GM18868 (cell line): ENCODE measurements at regions not wholly inside any gene's neighbourhood (a gene's known extent, or its start where the extent isn't known, plus 50 kb on each side); places are given as distances from the start of the nearest gene placed in this dataset.
"Not testable (repeated sequence)": the region's sequence is repeated elsewhere in the genome, so short reads cannot be mapped to it uniquely, and the experiment has no call there.

Experiments used
- ATAC-seq: cut with Tn5 transposase; IDR thresholded peaks from one replicate; pipeline ENCODE4 v1.9.1; 2021; ENCODE audit warnings: mild to moderate bottlenecking, moderate library complexity; ENCODE audit not compliant: unreplicated experiment

- ATAC-seq, result peak; percentile 98
Observed at GRCh38 chr2:8229546-8229986, 452.3 kb upstream of the ID2 start.

- ATAC-seq, result no peak
Observed at GRCh38 chr2:8230466-8230865, 451.4 kb upstream of the ID2 start.

- ATAC-seq, result no peak
Observed at GRCh38 chr2:8231902-8232301, 450.0 kb upstream of the ID2 start.

DNA sequence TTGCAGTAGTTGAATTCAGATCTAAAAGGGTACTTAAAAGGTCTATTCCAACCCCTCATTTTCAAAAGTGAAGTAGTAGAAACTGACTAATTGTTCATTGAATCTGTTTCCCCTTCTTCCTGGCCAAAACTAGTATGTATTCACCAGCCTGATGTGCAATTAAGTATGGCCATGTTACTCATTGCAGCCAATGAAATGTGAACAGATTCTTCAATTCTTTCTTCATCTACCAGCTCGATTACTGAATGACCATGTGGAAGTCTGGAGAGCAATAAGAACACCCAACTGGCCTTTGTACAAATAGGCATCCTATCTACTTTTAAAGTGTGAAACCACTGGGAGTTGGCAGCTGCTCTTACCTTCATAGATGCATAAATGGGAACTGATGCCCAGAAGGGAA lies 449.0 kb upstream of the ID2 start:
- ATAC-seq, result no peak

GRCh38 chr2:8234253-8234652 lies 447.6 kb upstream of the ID2 start:
- no peak for ATAC-seq

GRCh38 chr2:8234757-8235374 lies 447.0 kb upstream of the ID2 start:
- peak; percentile 88 for ATAC-seq

DNA sequence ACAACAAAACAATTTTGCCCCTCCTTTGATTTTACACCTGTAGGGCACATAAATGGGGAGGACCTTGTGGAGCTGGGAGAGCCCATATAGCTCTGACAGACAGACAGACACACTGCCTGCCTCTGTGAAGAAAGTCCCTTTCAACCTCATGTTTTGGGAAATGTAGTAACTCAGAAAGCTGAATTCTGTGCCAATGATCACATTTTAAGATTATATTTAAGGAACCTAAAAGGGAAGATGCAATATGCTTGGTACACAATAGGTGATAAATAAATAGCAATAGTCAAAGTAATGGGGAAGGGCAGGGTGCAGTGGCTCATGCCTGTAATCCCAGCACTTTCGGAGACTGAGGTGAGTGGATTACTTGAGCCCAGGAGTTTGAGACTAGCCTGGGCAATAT lies 446.4 kb upstream of the ID2 start:
- ATAC-seq, result no peak

DNA sequence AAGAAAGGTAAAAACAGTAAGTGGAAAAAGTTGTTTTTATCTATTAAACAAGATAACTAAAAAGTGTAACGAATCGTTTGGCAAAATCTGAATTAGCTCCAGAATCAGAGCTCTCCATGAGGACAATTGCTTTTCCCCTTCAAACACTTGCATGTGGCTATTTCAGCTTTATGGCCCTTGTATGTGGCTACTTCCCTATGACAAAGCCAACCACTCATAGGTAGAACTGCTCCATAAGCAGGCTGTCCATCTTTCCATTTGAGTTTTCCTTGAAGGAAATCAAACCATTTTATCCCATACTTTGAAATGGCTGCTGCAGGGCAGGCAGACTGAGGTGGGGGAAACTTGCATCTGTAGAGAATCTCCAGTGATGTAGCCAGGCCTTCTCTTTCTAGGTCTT lies 445.5 kb upstream of the ID2 start:
- no peak for ATAC-seq

GRCh38 chr2:8238521-8239230 lies 443.2 kb upstream of the ID2 start:
- no peak for ATAC-seq

GRCh38 chr2:8239531-8240088 lies 442.2 kb upstream of the ID2 start:
- peak; percentile 36 for ATAC-seq

GRCh38 chr2:8241317-8241716 lies 440.5 kb upstream of the ID2 start:
- no peak for ATAC-seq

DNA sequence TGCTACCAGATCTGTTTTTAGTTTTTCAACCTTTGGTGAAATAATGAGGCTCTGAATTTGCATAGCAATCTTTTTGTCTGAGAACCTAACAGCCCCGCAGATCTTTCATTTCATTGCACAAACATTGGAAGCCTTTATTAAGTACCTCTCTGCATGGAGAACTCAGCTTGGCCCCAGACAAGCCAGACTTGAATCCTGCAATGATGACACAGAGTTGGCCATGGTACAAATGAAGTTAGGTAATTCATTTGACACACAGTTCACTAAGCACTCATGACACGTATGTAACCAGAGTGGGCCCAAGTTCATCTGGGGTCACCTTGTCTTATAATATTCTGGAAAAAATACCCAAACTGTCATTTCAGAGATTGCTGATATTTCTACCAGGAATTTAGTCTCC lies 439.1 kb upstream of the ID2 start:
- ATAC-seq, result no peak

DNA sequence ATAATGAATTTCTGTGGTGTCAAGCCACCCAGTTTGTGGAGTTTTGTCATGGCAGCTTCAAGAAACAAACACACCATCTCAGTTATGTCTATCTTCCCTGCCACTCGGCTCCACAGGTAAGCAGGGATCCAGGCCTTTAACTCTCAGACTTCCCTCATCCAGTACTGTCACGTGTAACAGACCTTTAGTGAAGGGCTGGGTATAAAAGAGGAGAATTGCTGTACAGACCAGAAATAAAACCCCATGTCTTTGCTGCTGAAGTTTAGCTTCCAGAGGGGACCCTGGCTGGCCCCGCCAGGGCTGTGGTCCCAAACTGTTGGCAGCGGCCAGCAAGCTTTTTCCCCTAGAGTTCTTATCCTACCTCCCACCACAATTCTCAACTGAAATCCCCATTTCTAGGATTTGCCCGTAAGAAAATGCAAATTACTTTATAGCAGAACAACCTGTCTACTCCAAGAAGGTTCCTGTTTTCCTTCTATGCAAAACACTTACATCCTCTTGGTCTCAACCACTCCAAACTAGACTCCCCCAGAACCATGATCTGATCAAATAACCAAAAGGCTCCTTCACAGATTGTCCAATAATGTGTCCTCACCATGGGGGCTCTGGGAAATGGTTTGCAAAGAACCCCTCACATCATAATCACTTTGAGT lies 438.0 kb upstream of the ID2 start:
- ATAC-seq, result no peak

DNA sequence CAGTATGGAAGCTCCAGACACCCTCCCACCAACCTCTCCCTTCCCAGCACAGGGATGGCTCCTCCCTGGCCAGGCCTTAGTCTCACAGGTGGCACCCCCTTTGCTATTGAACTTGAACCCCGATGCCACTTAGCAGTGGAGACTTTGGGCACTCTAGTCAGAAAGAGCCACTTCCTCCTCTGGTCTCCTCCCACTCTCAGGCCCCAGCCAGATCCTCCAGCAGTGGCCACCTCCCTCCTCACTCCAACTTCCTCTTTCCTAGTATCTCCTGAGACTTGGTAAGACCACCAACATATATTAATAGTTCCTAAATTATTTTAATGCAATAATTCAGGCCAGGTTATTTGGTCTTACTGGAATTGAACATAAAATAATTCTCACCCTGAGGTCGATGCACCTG lies 437.2 kb upstream of the ID2 start:
- no peak for ATAC-seq

DNA sequence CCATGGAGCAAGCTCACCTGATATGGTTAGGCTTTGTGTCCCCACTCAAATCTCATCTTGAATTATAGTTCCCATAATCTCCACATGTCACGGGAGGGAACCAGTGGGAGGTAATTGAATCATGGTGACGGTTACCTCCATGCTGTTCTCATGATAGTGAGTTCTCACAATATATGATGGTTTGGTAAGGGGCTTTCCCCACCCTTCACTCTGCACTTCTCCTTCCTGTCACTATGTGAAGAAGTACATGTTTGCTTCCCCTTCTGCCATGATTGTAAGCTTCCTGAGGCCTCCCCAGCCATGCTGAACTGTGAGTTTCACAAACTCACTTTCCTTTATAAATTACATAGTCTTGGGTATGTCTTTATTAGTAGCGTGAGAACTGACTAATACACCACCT lies 435.7 kb upstream of the ID2 start:
- ATAC-seq, result no peak

DNA sequence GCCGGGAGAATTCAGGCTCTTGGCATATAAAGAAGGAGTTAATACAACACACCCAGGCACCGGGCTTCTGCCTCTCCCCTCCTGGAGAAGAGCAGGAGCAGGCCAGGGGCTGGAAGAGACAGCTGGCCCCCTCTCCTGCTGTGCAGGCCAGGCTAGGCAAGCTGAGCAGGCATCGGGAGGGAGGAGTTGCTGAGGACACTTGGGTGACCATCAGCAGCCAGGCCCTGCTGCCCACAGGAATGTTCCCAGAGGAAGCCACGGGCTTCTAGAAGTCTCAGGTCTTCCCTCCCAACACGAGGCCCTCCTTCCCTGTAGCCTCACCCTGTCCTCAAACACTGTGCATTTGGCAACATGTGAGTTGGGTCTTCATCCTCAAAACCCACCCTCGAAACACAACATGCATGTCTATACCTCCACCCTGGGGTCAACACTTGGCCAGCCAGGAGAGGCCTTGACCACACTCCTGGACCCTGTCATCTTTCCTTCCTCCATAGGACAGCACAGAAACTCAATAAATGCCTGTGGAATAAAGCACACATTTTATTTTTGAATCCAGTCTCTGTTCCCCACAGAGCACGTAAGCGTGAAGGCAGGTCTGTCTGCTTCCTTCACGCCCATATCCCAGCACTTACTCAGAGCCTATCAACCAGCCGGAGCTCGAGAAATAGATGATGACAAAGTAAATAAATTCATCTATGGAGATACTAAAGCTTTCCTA lies 433.8 kb upstream of the ID2 start:
- no peak for ATAC-seq

GRCh38 chr2:8248623-8248957 lies 433.3 kb upstream of the ID2 start:
- no peak for ATAC-seq

GRCh38 chr2:8249141-8249540 lies 432.7 kb upstream of the ID2 start:
- ATAC-seq, result no peak

- no peak for ATAC-seq
Observed at GRCh38 chr2:8249769-8250168, 432.1 kb upstream of the ID2 start.

DNA sequence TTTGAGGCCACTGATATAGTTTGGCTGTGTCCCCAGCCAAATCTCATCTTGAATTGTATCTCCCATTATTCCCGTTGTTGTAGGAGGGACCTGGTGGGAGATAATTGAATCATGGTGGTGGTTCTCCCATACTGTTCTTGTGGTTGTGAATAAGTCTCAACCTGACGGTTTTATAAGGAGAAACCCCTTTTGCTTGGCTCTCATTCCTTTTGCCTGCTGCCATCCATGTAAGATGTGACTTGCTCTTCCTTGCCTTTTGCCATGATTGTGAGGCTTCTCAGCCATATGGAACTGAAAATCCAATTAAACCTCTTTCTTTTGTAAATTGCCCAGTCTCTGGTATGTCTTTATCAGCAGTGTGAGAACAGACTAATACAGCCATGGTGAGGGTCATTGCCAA lies 431.6 kb upstream of the ID2 start:
- ATAC-seq, result not testable (repeated sequence)

- no peak for ATAC-seq
Observed at GRCh38 chr2:8251291-8251690, 430.6 kb upstream of the ID2 start.
